Omental fat pad (tissue), 3 donors: ENCODE measurements at regions not wholly inside any gene's neighbourhood (a gene's known extent, or its start where the extent isn't known, plus 50 kb on each side); places are given as distances from the start of the nearest gene placed in this dataset.

Experiments used
- ATAC-seq: fragments of 150-250 bp; one replicate; pipeline ENCODE4 v1.9.1; 2016; ENCODE audit warnings: mild to moderate bottlenecking, moderate library complexity; ENCODE audit not compliant: low FRiP score
- DNase-seq: peaks from one replicate; pipeline ENCODE4 v3.0.0-alpha.2; 2019; ENCODE audit warnings: low spot score
- TF ChIP-seq, protein P1 (sequence below), 3 donors: fragments of 450-650 bp; IDR thresholded peaks; one replicate each; pipeline ENCODE4 v1.5.1; 2016 to 2017; ENCODE audit warnings: antibody characterized with exemption in 3 of 3, mild to moderate bottlenecking in 3 of 3, moderate library complexity in 2 of 3

DNA sequence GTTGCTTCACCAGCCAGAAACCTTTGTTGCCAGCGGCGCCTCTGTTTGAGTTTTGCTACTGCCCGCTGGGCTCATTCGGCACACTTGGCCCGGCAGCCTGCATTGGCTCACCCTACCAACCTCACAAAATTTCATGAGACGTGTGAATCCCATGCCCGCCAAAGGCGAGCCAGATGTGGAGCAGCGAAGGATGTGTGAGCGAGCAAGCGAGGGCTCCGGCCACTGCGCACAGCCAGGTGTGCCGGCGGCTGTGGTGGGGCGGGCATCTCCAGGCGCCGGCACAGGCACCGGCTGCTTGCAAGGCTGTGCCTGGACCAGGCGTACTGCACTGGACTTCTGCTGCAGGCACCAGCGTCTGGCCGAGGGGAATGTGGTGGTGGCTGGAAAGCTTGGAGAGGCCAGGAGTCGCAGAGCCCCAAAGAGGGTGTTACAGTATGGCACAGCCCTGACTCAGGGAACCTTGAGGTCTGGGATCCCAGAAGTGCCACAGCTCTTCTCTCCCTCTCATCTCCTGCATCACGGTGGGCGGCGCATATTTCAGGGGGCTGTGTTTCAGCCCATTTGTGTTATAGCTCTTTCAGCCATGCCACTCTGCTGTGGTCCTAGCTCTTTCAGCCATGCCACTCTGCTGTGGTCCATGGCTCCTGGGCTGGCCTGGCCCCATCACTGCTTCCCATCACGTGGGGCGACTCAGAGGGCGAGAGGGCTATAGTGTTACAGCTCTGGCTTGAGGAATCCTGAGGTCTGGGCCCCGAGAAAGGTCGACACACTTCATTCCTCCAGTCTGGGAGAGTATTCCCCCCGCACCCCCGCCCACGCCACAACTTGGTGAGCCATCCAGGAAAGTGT, 592.0 kb upstream of the SLITRK5 start:
- TF ChIP-seq, protein P1, sequence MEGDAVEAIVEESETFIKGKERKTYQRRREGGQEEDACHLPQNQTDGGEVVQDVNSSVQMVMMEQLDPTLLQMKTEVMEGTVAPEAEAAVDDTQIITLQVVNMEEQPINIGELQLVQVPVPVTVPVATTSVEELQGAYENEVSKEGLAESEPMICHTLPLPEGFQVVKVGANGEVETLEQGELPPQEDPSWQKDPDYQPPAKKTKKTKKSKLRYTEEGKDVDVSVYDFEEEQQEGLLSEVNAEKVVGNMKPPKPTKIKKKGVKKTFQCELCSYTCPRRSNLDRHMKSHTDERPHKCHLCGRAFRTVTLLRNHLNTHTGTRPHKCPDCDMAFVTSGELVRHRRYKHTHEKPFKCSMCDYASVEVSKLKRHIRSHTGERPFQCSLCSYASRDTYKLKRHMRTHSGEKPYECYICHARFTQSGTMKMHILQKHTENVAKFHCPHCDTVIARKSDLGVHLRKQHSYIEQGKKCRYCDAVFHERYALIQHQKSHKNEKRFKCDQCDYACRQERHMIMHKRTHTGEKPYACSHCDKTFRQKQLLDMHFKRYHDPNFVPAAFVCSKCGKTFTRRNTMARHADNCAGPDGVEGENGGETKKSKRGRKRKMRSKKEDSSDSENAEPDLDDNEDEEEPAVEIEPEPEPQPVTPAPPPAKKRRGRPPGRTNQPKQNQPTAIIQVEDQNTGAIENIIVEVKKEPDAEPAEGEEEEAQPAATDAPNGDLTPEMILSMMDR (IDR thresholded peaks at IDR 0.05), result no peak
- DNase-seq (no peak), ATAC-seq (no peak)

DNA sequence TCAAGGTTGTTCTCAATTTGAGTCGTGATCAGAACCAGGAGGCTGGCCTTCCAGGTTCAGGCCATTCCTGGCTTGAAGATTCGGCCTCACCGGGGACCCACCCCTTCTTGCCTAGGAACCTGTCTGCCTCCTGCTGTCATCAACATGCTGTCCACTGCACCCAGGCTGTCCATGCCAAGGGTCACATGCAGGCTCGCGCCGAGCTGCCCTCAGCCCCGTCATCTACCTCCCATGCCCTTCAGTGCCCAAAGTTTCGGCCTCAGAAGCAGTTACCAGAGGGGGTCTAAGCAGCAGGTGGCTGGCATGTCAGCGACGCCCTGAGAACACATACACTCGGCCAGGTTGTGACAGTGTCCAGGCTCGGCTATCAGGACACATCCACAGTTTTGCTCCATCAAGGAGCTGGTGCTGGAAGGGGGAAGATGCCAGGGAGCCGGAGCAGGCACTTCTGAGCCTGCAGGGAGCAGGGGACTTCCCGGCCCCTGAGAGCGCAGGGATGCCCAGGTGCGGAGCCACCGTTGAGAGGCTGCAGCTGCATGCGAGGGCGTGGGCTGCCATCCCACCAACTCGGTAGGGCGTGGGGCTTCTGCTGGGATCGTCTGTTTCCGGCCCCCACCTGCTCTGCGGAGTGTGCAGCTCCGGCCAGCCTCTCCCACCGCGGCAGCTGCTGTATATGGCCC, 590.9 kb upstream of the SLITRK5 start:
- no peak for ATAC-seq
- no peak for DNase-seq
- TF ChIP-seq, protein P1 (IDR thresholded peaks at IDR 0.05), result no peak

DNA sequence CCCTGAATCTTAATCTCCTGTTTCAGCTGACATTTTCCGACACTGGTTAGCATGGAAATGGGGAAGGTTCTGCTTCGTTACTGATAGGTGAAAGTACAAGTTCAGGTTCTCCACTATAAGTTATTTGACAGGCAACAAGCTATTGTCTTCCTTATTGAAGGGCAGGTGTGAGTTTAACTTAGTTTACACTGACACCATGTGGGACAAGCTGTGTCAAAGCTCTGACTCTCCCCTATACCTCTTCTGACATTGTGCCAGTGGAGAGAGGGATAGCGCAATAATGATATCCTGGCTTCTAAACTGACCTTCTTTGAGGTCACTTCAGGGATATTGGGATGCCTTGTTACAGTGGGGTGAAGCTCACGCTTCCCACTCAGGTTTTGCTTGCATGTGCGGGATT, 587.0 kb upstream of the SLITRK5 start:
- no peak for DNase-seq
- TF ChIP-seq, protein P1 (IDR thresholded peaks at IDR 0.05), result no peak
- ATAC-seq, result no peak

DNA sequence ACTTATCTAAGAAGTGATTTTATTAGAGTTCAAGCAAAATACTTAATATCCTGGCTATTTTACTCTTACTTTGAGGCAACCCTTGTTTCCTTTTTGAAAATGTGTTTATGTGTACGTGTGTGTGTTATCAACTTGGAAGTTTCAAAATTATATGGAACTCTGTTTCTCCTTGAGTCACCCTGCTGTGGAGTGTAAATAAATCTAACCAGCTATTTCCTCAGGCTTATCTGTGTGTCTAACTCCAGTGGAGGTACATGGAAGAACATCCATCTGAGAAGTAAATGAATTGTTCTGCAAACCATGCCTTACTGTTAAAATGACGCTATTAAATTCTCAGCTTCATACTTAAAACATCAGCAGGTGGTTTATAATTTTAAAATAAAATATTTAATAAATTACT, 583.4 kb upstream of the SLITRK5 start:
- no peak for DNase-seq
- no peak for ATAC-seq
- TF ChIP-seq, protein P1 (IDR thresholded peaks at IDR 0.05), result no peak

DNA sequence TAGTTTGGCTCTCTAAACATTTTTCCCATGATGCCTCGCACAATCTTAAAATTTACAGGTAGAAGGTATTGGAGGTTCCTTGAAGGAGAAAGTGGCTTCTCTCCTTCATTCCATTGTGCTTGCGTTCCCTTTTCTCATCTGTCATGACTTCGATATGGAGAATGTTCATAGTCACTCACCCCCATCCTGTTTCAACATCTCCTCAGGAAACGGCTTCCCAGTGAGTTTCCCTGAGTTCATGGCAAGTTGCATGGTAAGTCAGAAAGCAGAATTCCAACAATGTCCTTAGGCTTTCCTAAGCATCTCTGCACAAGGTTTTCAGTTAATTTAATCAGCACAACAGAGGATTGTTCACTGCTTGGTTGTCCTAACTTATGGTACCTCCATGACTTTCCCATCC, 581.8 kb upstream of the SLITRK5 start:
- ATAC-seq, result no peak
- TF ChIP-seq, protein P1 (IDR thresholded peaks at IDR 0.05), result no peak
- no peak for DNase-seq

DNA sequence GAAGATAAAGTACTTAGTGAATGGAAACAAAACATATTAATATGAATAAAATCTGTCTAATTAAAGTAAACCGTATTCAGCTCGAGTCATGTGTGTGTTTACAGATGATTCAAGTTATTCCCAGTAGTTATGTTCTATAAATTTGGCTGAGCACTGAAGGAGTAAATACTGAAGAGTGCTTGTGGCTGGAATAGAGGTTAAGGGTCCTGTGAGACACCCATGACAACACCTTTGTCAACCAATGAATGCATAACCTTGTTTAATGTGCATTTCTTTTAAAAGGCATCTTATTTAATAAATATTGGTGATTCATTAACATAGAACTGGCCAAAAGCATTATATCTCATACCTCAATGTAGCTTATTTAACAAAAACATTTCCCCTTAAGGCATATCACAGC, 577.8 kb upstream of the SLITRK5 start:
- TF ChIP-seq, protein P1 (IDR thresholded peaks at IDR 0.05), result no peak
- DNase-seq (no peak), ATAC-seq (no peak)

DNA sequence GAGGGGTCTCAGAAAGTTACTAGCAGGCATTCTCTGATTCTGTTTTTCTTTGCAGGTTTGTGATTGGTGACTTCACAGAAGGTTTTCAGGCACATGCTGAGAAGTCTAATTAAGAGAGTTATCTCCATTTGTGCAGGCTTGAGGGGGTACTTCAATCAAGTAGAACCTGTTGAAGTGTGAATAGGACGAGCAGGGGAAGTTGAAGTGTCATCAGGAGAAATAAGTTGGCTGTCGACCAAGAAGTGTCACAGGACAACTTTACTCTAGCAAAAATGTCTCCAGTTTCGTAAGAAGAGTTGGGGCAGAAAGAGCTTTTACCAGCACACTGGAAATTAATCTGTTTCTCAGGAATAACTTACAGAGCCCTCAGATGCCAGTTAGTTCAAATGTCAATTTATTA, 576.5 kb upstream of the SLITRK5 start:
- TF ChIP-seq, protein P1 (IDR thresholded peaks at IDR 0.05), result no peak
- ATAC-seq, result no peak
- DNase-seq, result no peak
